ENCODE measurements at regions not wholly inside any gene's neighbourhood (a gene's known extent, or its start where the extent isn't known, plus 50 kb on each side); places are given as distances from the start of the nearest gene placed in this dataset.

GRCh38 chr12:68984796-68985573 is 52.0 kb upstream of the CPM start:
- TF ChIP-seq CTCF (IDR thresholded peaks at IDR 0.05) = no peak
- no peak for TF ChIP-seq EZH2 (IDR thresholded peaks at IDR 0.05; ENCODE audit: borderline replicate concordance, insufficient read depth, low read depth, low read length, poor library complexity, severe bottlenecking)
